Panc1 (cell line): ENCODE measurements at regions not wholly inside any gene's neighbourhood (a gene's known extent, or its start where the extent isn't known, plus 50 kb on each side); places are given as distances from the start of the nearest gene placed in this dataset.

Source experiments
- POLR2AphosphoS5 ChIP-seq: IDR thresholded peaks from 2 replicates; pipeline ENCODE4 v1.6.1; 2012; ENCODE audit warnings: mild to moderate bottlenecking, low read depth, low read length, moderate library complexity
- SIN3A ChIP-seq: IDR thresholded peaks from 2 replicates; pipeline ENCODE4 v1.6.1; 2012; ENCODE audit warnings: low read depth, mild to moderate bottlenecking, low read length, moderate library complexity, borderline replicate concordance; ENCODE audit not compliant: insufficient read depth
- TF ChIP-seq, protein P1 (sequence below): fragments of 450-650 bp; IDR thresholded peaks from 2 replicates; pipeline ENCODE4 v1.5.1; 2017; ENCODE audit warnings: mild to moderate bottlenecking
- TF ChIP-seq, protein P2 (sequence below), 2 experiments: IDR thresholded peaks; 2 replicates each; pipeline ENCODE4 v1.6.1; 2011 to 2012; ENCODE audit warnings: low read depth in 2 of 2, control low read depth in 1 of 2, low read length in 1 of 2, mild to moderate bottlenecking in 1 of 2, moderate library complexity in 1 of 2; ENCODE audit not compliant: insufficient read depth in 1 of 2

DNA sequence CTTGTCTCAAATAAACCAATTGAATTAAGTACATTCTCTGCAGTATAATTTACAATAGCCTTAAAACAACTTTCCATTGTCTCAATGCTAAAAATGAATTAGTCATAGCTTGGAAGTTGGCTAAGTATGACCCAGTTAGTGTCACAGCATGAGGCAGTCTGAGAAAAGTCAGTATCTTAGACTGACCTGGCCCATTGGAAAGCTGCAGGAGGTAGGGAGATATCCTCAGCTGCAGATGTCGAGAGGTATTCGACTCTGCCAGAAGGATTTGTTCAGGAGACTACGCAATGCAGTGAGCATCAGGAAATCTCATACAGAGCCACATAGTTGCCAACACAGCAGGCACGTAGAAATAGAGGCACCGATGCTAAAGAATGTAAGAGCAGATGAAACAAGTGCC, 350.9 kb upstream of the NRSN1 start:
- TF ChIP-seq, protein P1, sequence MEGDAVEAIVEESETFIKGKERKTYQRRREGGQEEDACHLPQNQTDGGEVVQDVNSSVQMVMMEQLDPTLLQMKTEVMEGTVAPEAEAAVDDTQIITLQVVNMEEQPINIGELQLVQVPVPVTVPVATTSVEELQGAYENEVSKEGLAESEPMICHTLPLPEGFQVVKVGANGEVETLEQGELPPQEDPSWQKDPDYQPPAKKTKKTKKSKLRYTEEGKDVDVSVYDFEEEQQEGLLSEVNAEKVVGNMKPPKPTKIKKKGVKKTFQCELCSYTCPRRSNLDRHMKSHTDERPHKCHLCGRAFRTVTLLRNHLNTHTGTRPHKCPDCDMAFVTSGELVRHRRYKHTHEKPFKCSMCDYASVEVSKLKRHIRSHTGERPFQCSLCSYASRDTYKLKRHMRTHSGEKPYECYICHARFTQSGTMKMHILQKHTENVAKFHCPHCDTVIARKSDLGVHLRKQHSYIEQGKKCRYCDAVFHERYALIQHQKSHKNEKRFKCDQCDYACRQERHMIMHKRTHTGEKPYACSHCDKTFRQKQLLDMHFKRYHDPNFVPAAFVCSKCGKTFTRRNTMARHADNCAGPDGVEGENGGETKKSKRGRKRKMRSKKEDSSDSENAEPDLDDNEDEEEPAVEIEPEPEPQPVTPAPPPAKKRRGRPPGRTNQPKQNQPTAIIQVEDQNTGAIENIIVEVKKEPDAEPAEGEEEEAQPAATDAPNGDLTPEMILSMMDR, result no peak
- no peak for TF ChIP-seq POLR2AphosphoS5
- TF ChIP-seq, protein P2, sequence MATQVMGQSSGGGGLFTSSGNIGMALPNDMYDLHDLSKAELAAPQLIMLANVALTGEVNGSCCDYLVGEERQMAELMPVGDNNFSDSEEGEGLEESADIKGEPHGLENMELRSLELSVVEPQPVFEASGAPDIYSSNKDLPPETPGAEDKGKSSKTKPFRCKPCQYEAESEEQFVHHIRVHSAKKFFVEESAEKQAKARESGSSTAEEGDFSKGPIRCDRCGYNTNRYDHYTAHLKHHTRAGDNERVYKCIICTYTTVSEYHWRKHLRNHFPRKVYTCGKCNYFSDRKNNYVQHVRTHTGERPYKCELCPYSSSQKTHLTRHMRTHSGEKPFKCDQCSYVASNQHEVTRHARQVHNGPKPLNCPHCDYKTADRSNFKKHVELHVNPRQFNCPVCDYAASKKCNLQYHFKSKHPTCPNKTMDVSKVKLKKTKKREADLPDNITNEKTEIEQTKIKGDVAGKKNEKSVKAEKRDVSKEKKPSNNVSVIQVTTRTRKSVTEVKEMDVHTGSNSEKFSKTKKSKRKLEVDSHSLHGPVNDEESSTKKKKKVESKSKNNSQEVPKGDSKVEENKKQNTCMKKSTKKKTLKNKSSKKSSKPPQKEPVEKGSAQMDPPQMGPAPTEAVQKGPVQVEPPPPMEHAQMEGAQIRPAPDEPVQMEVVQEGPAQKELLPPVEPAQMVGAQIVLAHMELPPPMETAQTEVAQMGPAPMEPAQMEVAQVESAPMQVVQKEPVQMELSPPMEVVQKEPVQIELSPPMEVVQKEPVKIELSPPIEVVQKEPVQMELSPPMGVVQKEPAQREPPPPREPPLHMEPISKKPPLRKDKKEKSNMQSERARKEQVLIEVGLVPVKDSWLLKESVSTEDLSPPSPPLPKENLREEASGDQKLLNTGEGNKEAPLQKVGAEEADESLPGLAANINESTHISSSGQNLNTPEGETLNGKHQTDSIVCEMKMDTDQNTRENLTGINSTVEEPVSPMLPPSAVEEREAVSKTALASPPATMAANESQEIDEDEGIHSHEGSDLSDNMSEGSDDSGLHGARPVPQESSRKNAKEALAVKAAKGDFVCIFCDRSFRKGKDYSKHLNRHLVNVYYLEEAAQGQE (IDR thresholded peaks at IDR 0.05; ENCODE audit: insufficient read depth in 1 of 2, low read depth in 2 of 2, low read length in 1 of 2), result no peak
- TF ChIP-seq SIN3A, result no peak
